ENCODE measurements at regions not wholly inside any gene's neighbourhood (a gene's known extent, or its start where the extent isn't known, plus 50 kb on each side); places are given as distances from the start of the nearest gene placed in this dataset.

- no peak overlapping the region for H3K27ac Mint-ChIP-seq (ENCODE audit: unreplicated experiment)
- no peak for DNase-seq
- no peaks in the 10 kb centered on the region for H3K4me1 Mint-ChIP-seq (ENCODE audit: low read depth, unreplicated experiment)
- Histone ChIP-seq H3K4me3 (ENCODE audit: low read depth, low read length) (no peak overlapping the region), H3K36me3 (ENCODE audit: control insufficient read depth, insufficient read depth, low read length) (no peaks in the 10 kb centered on the region), H3K27me3 (replicated peaks; ENCODE audit: control insufficient read depth, insufficient read depth, low read length) (no peaks in the 10 kb centered on the region), H3K4me1 (no peaks in the 10 kb centered on the region), H3K9me3 (no peaks in the 10 kb centered on the region)
- BruUV-seq (replicated peaks), result no TSS peak
- no peaks in the 10 kb centered on the region for H3K9me3 Mint-ChIP-seq (ENCODE audit: unreplicated experiment)
- H3K36me3 Mint-ChIP-seq (ENCODE audit: insufficient read depth, unreplicated experiment), result no peaks in the 10 kb centered on the region
- H3K4me3 Mint-ChIP-seq (ENCODE audit: unreplicated experiment), result no peak overlapping the region
- H3K27me3 Mint-ChIP-seq (ENCODE audit: insufficient read depth, unreplicated experiment), result no peaks in the 10 kb centered on the region
- POLR2A ChIA-PET, result no interaction called here
- CTCF ChIA-PET, result no interaction called here
- no peak for TF ChIP-seq CTCF (IDR thresholded peaks at IDR 0.05; ENCODE audit: insufficient read depth in 1 of 2, low read depth in 1 of 2, low read length in 1 of 2, severe bottlenecking in 1 of 2, unreplicated experiment in 1 of 2)
- intact Hi-C loops (cut with micrococcal nuclease; ENCODE audit: unreplicated experiment), result no loop called here
These were observed 763.8 kb upstream of the GALNTL6 start for GRCh38 chr4:171049380-171049779.

- no peak for DNase-seq
- Mint-ChIP-seq H3K9me3 (ENCODE audit: unreplicated experiment) (no peaks in the 10 kb centered on the region), H3K4me1 (ENCODE audit: low read depth, unreplicated experiment) (no peaks in the 10 kb centered on the region), H3K27me3 (ENCODE audit: insufficient read depth, unreplicated experiment) (no peaks in the 10 kb centered on the region), H3K36me3 (ENCODE audit: insufficient read depth, unreplicated experiment) (no peaks in the 10 kb centered on the region), H3K4me3 (ENCODE audit: unreplicated experiment) (no peak overlapping the region), H3K27ac (ENCODE audit: unreplicated experiment) (no peak overlapping the region)
- no peak for TF ChIP-seq CTCF (IDR thresholded peaks at IDR 0.05; ENCODE audit: insufficient read depth in 1 of 2, low read depth in 1 of 2, low read length in 1 of 2, severe bottlenecking in 1 of 2, unreplicated experiment in 1 of 2)
- Histone ChIP-seq H3K9me3 (no peaks in the 10 kb centered on the region), H3K4me3 (ENCODE audit: low read depth, low read length) (no peak overlapping the region), H3K36me3 (ENCODE audit: control insufficient read depth, insufficient read depth, low read length) (no peaks in the 10 kb centered on the region), H3K4me1 (no peaks in the 10 kb centered on the region), H3K27me3 (replicated peaks; ENCODE audit: control insufficient read depth, insufficient read depth, low read length) (no peaks in the 10 kb centered on the region)
- ChIA-PET CTCF (no interaction called here), POLR2A (no interaction called here)
- intact Hi-C loops (cut with micrococcal nuclease; ENCODE audit: unreplicated experiment), result no loop called here
- BruUV-seq (replicated peaks), result no TSS peak
These were observed 770.1 kb upstream of the GALNTL6 start for GRCh38 chr4:171042989-171043524.

- H3K4me3 Mint-ChIP-seq (ENCODE audit: unreplicated experiment), result no peak overlapping the region
- no TSS peak for BruUV-seq (replicated peaks)
- intact Hi-C loops (cut with micrococcal nuclease; ENCODE audit: unreplicated experiment), result no loop called here
These were observed 777.3 kb upstream of the GALNTL6 start for GRCh38 chr4:171035909-171036308.

More at GRCh38 chr4:171035909-171036308, 777.3 kb upstream of the GALNTL6 start:
- H3K36me3 Mint-ChIP-seq (ENCODE audit: insufficient read depth, unreplicated experiment), result no peaks in the 10 kb centered on the region
- Histone ChIP-seq H3K36me3 (ENCODE audit: control insufficient read depth, insufficient read depth, low read length) (no peaks in the 10 kb centered on the region), H3K4me1 (no peaks in the 10 kb centered on the region), H3K9me3 (no peaks in the 10 kb centered on the region), H3K4me3 (ENCODE audit: low read depth, low read length) (no peak overlapping the region), H3K27me3 (replicated peaks; ENCODE audit: control insufficient read depth, insufficient read depth, low read length) (no peaks in the 10 kb centered on the region)
- POLR2A ChIA-PET, result no interaction called here
- TF ChIP-seq CTCF (IDR thresholded peaks at IDR 0.05; ENCODE audit: insufficient read depth in 1 of 2, low read depth in 1 of 2, low read length in 1 of 2, severe bottlenecking in 1 of 2, unreplicated experiment in 1 of 2), result no peak
- H3K27ac Mint-ChIP-seq (ENCODE audit: unreplicated experiment), result no peak overlapping the region
- DNase-seq, result no peak
- no peaks in the 10 kb centered on the region for H3K9me3 Mint-ChIP-seq (ENCODE audit: unreplicated experiment)
- CTCF ChIA-PET, result no interaction called here
- no peaks in the 10 kb centered on the region for H3K27me3 Mint-ChIP-seq (ENCODE audit: insufficient read depth, unreplicated experiment)
- no peaks in the 10 kb centered on the region for H3K4me1 Mint-ChIP-seq (ENCODE audit: low read depth, unreplicated experiment)
